Body of pancreas (tissue), 4 donors: ENCODE measurements at regions not wholly inside any gene's neighbourhood (a gene's known extent, or its start where the extent isn't known, plus 50 kb on each side); places are given as distances from the start of the nearest gene placed in this dataset.

Experiments
- POLR2A ChIP-seq, 3 donors: fragments of 450-650 bp; IDR thresholded peaks; one replicate each; pipeline ENCODE4 v1.6.1; 2016; ENCODE audit warnings: antibody characterized with exemption in 3 of 3, mild to moderate bottlenecking in 2 of 3
- TF ChIP-seq, protein P1 (sequence below), 7 experiments: fragments of 450-650 bp in 4 of 7; fragments of 200-600 bp in 3 of 7; sonication (generic) in 3 of 7; IDR thresholded peaks; one replicate each; pipeline ENCODE4 v1.5.1; 2016 to 2019; ENCODE audit warnings: antibody characterized with exemption in 7 of 7

GRCh38 chr16:55046513-55046912 is 115.8 kb downstream of the IRX5 start:
- TF ChIP-seq, protein P1, sequence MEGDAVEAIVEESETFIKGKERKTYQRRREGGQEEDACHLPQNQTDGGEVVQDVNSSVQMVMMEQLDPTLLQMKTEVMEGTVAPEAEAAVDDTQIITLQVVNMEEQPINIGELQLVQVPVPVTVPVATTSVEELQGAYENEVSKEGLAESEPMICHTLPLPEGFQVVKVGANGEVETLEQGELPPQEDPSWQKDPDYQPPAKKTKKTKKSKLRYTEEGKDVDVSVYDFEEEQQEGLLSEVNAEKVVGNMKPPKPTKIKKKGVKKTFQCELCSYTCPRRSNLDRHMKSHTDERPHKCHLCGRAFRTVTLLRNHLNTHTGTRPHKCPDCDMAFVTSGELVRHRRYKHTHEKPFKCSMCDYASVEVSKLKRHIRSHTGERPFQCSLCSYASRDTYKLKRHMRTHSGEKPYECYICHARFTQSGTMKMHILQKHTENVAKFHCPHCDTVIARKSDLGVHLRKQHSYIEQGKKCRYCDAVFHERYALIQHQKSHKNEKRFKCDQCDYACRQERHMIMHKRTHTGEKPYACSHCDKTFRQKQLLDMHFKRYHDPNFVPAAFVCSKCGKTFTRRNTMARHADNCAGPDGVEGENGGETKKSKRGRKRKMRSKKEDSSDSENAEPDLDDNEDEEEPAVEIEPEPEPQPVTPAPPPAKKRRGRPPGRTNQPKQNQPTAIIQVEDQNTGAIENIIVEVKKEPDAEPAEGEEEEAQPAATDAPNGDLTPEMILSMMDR (IDR thresholded peaks at IDR 0.05), result no peak
- TF ChIP-seq POLR2A (IDR thresholded peaks at IDR 0.05), result no peak
